B cell (primary cell): ENCODE measurements at regions not wholly inside any gene's neighbourhood (a gene's known extent, or its start where the extent isn't known, plus 50 kb on each side); places are given as distances from the start of the nearest gene placed in this dataset.

Experiments used
- ATAC-seq: fragments of 200-7000 bp; cut with Tn5 transposase; one replicate; pipeline ENCODE4 v1.10.0; 2021; ENCODE audit warnings: low read depth, mild to moderate bottlenecking, moderate number of reproducible peaks, moderate library complexity
- CTCF ChIA-PET: fragments of 350-600 bp; sonication (Branson Sonifier 250); formaldehyde crosslinking; loops from one replicate; lab custom pipeline; 2021; ENCODE audit warnings: antibody characterized with exemption, inconsistent platforms; lab: Charles Lee
- POLR2A ChIA-PET: fragments of 350-600 bp; sonication (Branson Sonifier 250); formaldehyde crosslinking; loops from one replicate; lab custom pipeline; 2021; ENCODE audit warnings: antibody characterized with exemption; lab: Charles Lee
- DNase-seq: peaks from one replicate; pipeline ENCODE4 v3.0.0; 2013
- H2AFZ ChIP-seq: 2 replicates; pipeline ENCODE4 v1.6.1; 2012; ENCODE audit warnings: mild to moderate bottlenecking, low read depth, low read length; ENCODE audit not compliant: insufficient read depth, poor library complexity, severe bottlenecking
- H3K27ac ChIP-seq, 2 donors: 1 replicate in 1 of 2; 2 replicates in 1 of 2; pipeline ENCODE4 v1.5.1; 2012 to 2013; ENCODE audit warnings: low read length in 2 of 2, mild to moderate bottlenecking in 2 of 2, moderate library complexity in 1 of 2
- H3K27me3 ChIP-seq, 4 experiments: fragments of 200-600 bp in 1 of 4; sonication (generic) in 1 of 4; replicated peaks in 1 of 4; 1 replicate in 2 of 4; 2 replicates in 2 of 4; pipeline versions ENCODE4 v1.6.1 to v1.7.0; 2013 to 2016; ENCODE audit warnings: low read length in 3 of 4, mild to moderate bottlenecking in 2 of 4, mixed read lengths in 1 of 4, moderate library complexity in 1 of 4; ENCODE audit not compliant: insufficient read depth in 4 of 4, control insufficient read depth in 3 of 4; ENCODE audit errors: control extremely low read depth in 1 of 4
- H3K36me3 ChIP-seq, 2 experiments: replicated peaks in 1 of 2; 1 replicate in 1 of 2; 2 replicates in 1 of 2; pipeline versions ENCODE4 v1.6.1 to v1.7.1; 2013; ENCODE audit warnings: low read length in 1 of 2; ENCODE audit not compliant: insufficient read depth in 2 of 2, control insufficient read depth in 1 of 2; ENCODE audit errors: control extremely low read depth in 1 of 2, extremely low read depth in 1 of 2
- H3K4me1 ChIP-seq, 2 donors: fragments of 200-600 bp in 1 of 2; sonication (generic) in 1 of 2; 1 replicate in 1 of 2; 2 replicates in 1 of 2; pipeline versions ENCODE4 v1.5.1 to v1.6.1; 2013 to 2017; ENCODE audit warnings: low read length in 2 of 2; ENCODE audit not compliant: control insufficient read depth in 2 of 2, insufficient read depth in 2 of 2
- H3K4me2 ChIP-seq: replicated peaks from 2 replicates; pipeline ENCODE3; 2012; ENCODE audit warnings: mild to moderate bottlenecking, low read depth, low read length; ENCODE audit not compliant: poor library complexity, severe bottlenecking
- H3K4me3 ChIP-seq, 5 experiments: fragments of 200-600 bp in 1 of 5; sonication (generic) in 1 of 5; 1 replicate in 3 of 5; 2 replicates in 2 of 5; pipeline versions ENCODE4 v1.5.1 to v1.7.0; 2011 to 2016; ENCODE audit warnings: low read length in 4 of 5, mild to moderate bottlenecking in 4 of 5, low read depth in 2 of 5, control low read depth in 1 of 5, moderate library complexity in 1 of 5; ENCODE audit not compliant: insufficient read depth in 1 of 5; ENCODE audit errors: control extremely low read depth in 1 of 5, extremely low read depth in 1 of 5
- H3K79me2 ChIP-seq: fragments of 200-600 bp; sonication (generic); one replicate; pipeline ENCODE4 v1.6.0; 2016; ENCODE audit warnings: low read length; ENCODE audit not compliant: control insufficient read depth, insufficient read depth
- H3K9ac ChIP-seq: fragments of 200-600 bp; sonication (generic); 2 replicates; pipeline ENCODE4 v1.6.1; 2017; ENCODE audit warnings: mild to moderate bottlenecking, low read length, moderate library complexity
- H3K9me3 ChIP-seq, 3 donors: one replicate each; pipeline versions ENCODE4 v1.6.1 to v1.7.1; 2013; ENCODE audit warnings: low read length in 2 of 3; ENCODE audit not compliant: control insufficient read depth in 2 of 3, insufficient read depth in 1 of 3; ENCODE audit errors: control extremely low read depth in 1 of 3
- H4K20me1 ChIP-seq: 2 replicates; pipeline ENCODE4 v1.6.0; 2012; ENCODE audit warnings: mild to moderate bottlenecking, low read length; ENCODE audit not compliant: insufficient read depth, control insufficient read depth, poor library complexity, severe bottlenecking
- H3K27ac Mint-ChIP-seq: one replicate; pipeline ENCODE4 v1.8.0; 2021; ENCODE audit warnings: mixed read lengths
- H3K27me3 Mint-ChIP-seq: one replicate; pipeline ENCODE4 v1.8.0; 2021; ENCODE audit warnings: mixed read lengths
- H3K4me1 Mint-ChIP-seq: one replicate; pipeline ENCODE4 v1.8.0; 2021; ENCODE audit warnings: mixed read lengths
- H3K4me3 Mint-ChIP-seq: one replicate; pipeline ENCODE4 v1.8.0; 2021; ENCODE audit warnings: mixed read lengths
- H3K9me3 Mint-ChIP-seq: one replicate; pipeline ENCODE4 v1.8.0; 2022; ENCODE audit warnings: mixed read lengths; ENCODE audit not compliant: insufficient read depth
- EZH2 ChIP-seq: IDR thresholded peaks from 2 replicates; pipeline ENCODE4 v1.6.1; 2012; ENCODE audit warnings: borderline replicate concordance, low read depth, mild to moderate bottlenecking, moderate library complexity, low read length; ENCODE audit not compliant: insufficient read depth, poor library complexity, severe bottlenecking
- WGBS: methylation state at CpG from one replicate; pipeline ENCODE4 v1.1.5; 2013; ENCODE audit warnings: missing lambda C conversion rate; ENCODE audit not compliant: insufficient coverage; 5-methylcytosine and 5-hydroxymethylcytosine counted together
- intact Hi-C: fragments of 100-400 bp; cut with micrococcal nuclease; formaldehyde crosslinking; loops from one replicate; pipeline ENCODE4 v1.10.0; 2022
- TF ChIP-seq, protein P1 (sequence below): fragments of 200-600 bp; IDR thresholded peaks from one replicate; pipeline ENCODE4 v1.8.0; 2022; ENCODE audit warnings: antibody characterized with exemption, mild to moderate bottlenecking

DNA sequence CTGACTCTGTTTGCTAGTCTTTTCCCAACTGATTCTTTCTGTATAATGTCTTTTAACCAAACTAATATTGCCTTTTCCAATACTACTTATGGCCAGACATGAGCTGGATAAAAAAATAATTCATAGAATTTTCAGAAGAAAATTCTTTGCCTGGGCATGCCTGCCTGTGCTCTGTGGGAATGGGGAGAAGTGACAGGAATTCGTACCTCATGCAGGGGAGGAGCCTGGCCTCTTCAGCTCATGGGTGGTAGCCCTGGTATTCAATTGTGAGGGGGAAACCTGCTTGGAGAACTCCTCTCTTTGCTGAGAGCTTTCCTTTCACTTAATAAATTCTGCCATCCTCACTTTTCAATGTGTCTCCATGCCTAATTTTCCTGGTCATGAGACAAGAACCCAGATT lies 928.8 kb downstream of the FAM181B start:
- H3K79me2 ChIP-seq = no peaks in the 10 kb centered on the region
- H3K9me3 ChIP-seq = peaks cover 0 to 3% (median 0%) of the 10 kb centered on the region in 3 donors
- H3K9ac ChIP-seq = no peak overlapping the region
- Mint-ChIP-seq H3K4me3 (no peak overlapping the region), H3K4me1 (no peaks in the 10 kb centered on the region), H3K27ac (no peak overlapping the region), H3K27me3 (peaks cover 9% of the 10 kb centered on the region), H3K9me3 (peaks cover 4% of the 10 kb centered on the region)
- no peak overlapping the region for H3K27ac ChIP-seq
- H3K36me3 ChIP-seq = no peaks in the 10 kb centered on the region
- H3K4me1 ChIP-seq = no peaks in the 10 kb centered on the region
- WGBS = 67% methylated on average over 1 of the region's 1 CpG
- CTCF ChIA-PET = no interaction called here
- H4K20me1 ChIP-seq = no peaks in the 10 kb centered on the region
- H3K4me2 ChIP-seq = no peak overlapping the region
- DNase-seq = no peak
- no peak overlapping the region for H2AFZ ChIP-seq
- no peak for TF ChIP-seq EZH2
- TF ChIP-seq, protein P1, sequence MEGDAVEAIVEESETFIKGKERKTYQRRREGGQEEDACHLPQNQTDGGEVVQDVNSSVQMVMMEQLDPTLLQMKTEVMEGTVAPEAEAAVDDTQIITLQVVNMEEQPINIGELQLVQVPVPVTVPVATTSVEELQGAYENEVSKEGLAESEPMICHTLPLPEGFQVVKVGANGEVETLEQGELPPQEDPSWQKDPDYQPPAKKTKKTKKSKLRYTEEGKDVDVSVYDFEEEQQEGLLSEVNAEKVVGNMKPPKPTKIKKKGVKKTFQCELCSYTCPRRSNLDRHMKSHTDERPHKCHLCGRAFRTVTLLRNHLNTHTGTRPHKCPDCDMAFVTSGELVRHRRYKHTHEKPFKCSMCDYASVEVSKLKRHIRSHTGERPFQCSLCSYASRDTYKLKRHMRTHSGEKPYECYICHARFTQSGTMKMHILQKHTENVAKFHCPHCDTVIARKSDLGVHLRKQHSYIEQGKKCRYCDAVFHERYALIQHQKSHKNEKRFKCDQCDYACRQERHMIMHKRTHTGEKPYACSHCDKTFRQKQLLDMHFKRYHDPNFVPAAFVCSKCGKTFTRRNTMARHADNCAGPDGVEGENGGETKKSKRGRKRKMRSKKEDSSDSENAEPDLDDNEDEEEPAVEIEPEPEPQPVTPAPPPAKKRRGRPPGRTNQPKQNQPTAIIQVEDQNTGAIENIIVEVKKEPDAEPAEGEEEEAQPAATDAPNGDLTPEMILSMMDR = no peak
- ATAC-seq = no peak
- H3K27me3 ChIP-seq = no peaks in the 10 kb centered on the region
- POLR2A ChIA-PET = no interaction called here
- no peak overlapping the region for H3K4me3 ChIP-seq
- intact Hi-C loops = no loop called here

DNA sequence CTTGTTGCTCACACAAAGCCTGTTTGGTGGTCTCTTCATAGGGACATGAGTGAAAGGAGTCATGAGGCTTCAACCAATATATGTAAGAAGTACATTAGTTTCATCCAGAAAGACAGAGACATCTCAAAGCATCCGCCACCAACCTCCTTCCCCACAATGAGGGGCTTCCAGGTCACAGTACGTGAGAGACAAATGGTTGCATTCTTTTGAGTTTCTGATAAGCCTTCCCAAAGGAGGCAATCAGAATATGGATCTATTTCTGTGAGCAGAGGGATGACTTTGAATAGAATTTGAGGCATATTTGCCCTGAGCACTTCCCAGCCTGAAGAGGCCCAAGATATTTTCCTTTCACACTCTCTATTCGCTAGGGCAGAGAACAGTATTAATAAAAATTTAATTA lies 931.1 kb downstream of the FAM181B start:
- DNase-seq (no peak), ATAC-seq (no peak)
- Mint-ChIP-seq H3K27ac (no peak overlapping the region), H3K4me1 (no peaks in the 10 kb centered on the region), H3K9me3 (peaks cover 4% of the 10 kb centered on the region), H3K27me3 (peaks cover 14% of the 10 kb centered on the region), H3K4me3 (no peak overlapping the region)
- Histone ChIP-seq H3K27ac (no peak overlapping the region), H3K4me2 (no peak overlapping the region), H4K20me1 (no peaks in the 10 kb centered on the region), H3K27me3 (no peaks in the 10 kb centered on the region), H3K79me2 (no peaks in the 10 kb centered on the region), H3K36me3 (no peaks in the 10 kb centered on the region), H3K9ac (no peak overlapping the region), H3K4me1 (no peaks in the 10 kb centered on the region), H3K4me3 (no peak overlapping the region), H3K9me3 (peaks cover 0 to 3% (median 0%) of the 10 kb centered on the region in 3 donors), H2AFZ (no peak overlapping the region)
- CTCF ChIA-PET = no interaction called here
- POLR2A ChIA-PET = no interaction called here
- no CpG with 5 or more reads among the region's 3 CpGs for WGBS
- intact Hi-C loops = no loop called here
- TF ChIP-seq, protein P1 = no peak
- no peak for TF ChIP-seq EZH2
